ENCODE measurements at regions not wholly inside any gene's neighbourhood (a gene's known extent, or its start where the extent isn't known, plus 50 kb on each side); places are given as distances from the start of the nearest gene placed in this dataset.

DNA sequence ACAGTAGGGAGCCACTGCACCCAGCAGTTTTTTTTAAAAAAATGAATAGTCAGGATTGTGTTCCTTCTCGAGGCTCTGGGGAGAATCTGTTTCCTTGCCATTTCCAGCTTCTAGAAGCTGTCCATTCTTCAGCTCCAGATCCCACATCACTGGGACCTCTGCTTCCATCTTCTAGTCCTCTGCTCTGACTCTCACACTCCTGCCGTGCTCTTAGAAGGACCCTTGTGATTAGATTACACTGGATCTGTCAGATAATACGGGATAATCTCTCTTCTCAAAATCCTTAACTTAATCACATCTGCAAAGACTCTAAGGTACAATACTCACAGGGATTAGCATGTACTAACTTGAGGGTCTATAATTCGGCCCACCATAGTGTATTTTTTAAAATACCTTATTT lies 158.9 kb upstream of the SP4 start:
- no peak for DNase-seq (ENCODE audit: low read depth)
- TF ChIP-seq, protein P1, sequence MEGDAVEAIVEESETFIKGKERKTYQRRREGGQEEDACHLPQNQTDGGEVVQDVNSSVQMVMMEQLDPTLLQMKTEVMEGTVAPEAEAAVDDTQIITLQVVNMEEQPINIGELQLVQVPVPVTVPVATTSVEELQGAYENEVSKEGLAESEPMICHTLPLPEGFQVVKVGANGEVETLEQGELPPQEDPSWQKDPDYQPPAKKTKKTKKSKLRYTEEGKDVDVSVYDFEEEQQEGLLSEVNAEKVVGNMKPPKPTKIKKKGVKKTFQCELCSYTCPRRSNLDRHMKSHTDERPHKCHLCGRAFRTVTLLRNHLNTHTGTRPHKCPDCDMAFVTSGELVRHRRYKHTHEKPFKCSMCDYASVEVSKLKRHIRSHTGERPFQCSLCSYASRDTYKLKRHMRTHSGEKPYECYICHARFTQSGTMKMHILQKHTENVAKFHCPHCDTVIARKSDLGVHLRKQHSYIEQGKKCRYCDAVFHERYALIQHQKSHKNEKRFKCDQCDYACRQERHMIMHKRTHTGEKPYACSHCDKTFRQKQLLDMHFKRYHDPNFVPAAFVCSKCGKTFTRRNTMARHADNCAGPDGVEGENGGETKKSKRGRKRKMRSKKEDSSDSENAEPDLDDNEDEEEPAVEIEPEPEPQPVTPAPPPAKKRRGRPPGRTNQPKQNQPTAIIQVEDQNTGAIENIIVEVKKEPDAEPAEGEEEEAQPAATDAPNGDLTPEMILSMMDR (IDR thresholded peaks at IDR 0.05; ENCODE audit: control insufficient read depth, insufficient read depth, low read depth, low read length, missing control alignments) = no peak
- no peak overlapping the region for H3K4me3 ChIP-seq (ENCODE audit: control insufficient read depth, low read depth, low read length)

DNA sequence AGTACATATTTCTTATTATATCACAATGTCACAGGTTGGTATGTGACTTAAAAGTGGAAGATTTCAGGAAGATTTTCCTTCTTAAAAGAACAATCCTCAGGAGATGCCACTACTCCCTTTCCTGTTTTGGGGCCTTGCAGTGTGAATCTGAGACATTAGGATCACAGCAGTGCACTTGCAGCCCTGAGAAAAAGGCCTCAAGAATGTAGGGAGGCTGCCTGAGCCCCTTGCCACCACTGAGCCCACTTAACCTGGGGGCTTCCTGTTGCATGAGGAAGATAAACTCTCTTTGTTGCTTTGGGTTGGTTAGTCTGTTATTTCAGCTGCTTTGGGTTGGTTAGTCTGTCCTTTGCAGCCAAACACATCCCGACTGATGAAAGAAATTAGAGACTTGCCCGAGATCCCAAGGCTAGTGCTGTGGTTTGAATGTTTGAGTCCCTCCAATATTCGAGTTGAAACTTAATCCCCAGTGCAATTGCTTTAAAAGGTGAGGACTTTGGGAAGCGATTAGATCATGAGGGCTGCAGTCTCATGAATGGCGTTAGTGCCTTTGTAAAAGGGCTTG lies 151.3 kb upstream of the SP4 start:
- no peak overlapping the region for H3K4me3 ChIP-seq (ENCODE audit: control insufficient read depth, low read depth, low read length)
- TF ChIP-seq, protein P1 (IDR thresholded peaks at IDR 0.05; ENCODE audit: control insufficient read depth, insufficient read depth, low read depth, low read length, missing control alignments) = no peak
- no peak for DNase-seq (ENCODE audit: low read depth)

DNA sequence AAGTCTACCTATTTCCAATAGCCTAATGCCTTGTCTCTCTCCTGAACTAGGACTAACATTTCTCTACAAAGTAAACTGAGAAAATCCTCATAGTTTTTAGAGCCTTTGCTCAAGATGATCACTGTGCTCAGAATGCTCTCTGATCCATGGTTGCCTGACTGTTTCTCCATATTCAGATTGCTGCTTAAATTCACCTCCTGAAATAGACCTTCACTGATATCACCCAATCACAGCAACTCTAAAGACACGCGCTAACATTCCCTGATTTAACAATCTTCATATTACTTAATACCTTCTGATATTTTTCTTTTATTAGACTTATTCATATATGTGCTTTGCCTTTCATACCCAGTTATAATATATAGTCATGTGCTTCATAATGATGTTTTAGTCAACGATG lies 148.9 kb upstream of the SP4 start:
- no peak for DNase-seq (ENCODE audit: low read depth)
- TF ChIP-seq, protein P1 (IDR thresholded peaks at IDR 0.05; ENCODE audit: control insufficient read depth, insufficient read depth, low read depth, low read length, missing control alignments) = no peak
- H3K4me3 ChIP-seq (ENCODE audit: control insufficient read depth, low read depth, low read length) = no peak overlapping the region

DNA sequence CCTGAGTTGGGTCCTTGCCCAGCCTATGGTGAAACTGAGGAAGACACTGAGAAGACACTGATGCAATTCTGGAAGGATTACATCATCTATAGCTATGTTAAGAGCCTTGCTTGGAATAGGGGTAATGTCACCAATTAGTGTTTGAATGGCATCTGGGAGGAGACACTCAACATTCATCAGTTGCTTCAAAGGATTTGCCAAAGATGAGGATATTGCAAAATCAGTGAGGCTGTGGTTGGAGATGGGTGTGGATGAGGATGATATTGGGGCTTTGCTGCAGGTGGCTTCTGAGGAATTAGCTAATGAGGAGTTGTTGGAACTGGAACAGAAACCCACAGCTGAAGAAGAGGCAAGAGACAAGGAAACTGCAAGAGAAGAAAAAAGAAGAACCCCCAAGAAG lies 146.7 kb upstream of the SP4 start:
- TF ChIP-seq, protein P1 (IDR thresholded peaks at IDR 0.05; ENCODE audit: control insufficient read depth, insufficient read depth, low read depth, low read length, missing control alignments) = no peak
- DNase-seq (ENCODE audit: low read depth) = no peak

DNA sequence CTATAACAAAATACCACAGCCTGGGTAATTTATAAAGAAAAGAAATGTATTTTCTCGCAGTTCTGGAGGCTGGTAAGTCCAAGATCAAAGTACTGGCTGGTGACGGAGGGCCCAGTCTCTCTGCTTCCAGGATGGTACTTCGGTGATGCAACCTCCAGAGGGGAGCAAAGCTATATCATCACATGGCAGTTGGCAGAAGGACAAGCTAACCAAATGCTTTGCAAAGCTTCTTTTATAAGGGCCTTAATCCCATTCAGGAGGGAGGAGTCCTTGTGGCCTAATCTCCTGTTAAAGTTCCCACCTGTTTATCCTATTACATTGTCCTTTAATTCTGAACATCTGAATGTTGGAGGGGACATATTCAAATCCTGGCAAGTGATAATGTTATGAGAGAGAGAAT lies 134.1 kb upstream of the SP4 start:
- no peak overlapping the region for H3K4me3 ChIP-seq (ENCODE audit: control insufficient read depth, low read depth, low read length)
- TF ChIP-seq, protein P1 (IDR thresholded peaks at IDR 0.05; ENCODE audit: control insufficient read depth, insufficient read depth, low read depth, low read length, missing control alignments) = no peak
- no peak for DNase-seq (ENCODE audit: low read depth)

More for the DNA sequence above, 146.7 kb upstream of the SP4 start:
- H3K4me3 ChIP-seq (ENCODE audit: control insufficient read depth, low read depth, low read length) = no peak overlapping the region

DNA sequence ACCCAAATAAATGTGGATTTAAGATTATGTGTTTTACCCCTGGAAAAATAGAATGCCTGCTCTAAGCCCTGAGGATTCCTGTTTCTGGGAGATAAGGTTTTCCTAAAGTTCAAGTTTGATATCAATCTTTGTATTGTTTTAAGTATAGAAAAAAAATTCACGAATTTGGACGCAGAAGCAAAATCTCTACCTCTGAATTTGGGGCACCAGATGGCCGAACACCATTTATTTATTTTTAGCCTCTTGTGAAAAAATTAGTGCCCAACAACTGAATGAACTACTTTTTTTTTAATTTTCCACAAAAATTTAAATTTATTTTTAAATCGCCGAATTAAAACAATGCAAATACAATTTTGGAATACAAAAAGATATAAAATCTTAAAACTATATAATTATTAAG lies 128.1 kb upstream of the SP4 start:
- TF ChIP-seq, protein P1 (IDR thresholded peaks at IDR 0.05; ENCODE audit: control insufficient read depth, insufficient read depth, low read depth, low read length, missing control alignments) = no peak
- no peak for DNase-seq (ENCODE audit: low read depth)
- H3K4me3 ChIP-seq (ENCODE audit: control insufficient read depth, low read depth, low read length) = no peak overlapping the region

DNA sequence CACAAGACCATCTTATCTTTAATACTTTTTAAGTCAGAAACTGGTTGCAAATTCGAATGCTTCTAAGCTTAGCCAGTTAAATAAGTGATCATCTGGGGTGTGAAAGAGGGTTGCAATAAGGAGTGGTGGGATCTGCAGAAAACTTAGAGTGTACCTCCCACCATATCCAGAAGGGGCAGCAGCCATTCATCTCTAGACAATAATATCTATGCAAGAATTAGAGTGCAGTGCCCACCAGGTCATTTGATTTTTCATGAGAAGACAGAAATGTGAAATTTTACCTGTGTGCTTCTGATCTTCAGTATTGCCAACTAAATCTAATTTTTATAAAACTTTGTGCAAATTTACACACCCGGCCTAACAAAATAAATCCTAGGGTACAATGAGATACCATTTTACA lies 127.2 kb upstream of the SP4 start:
- TF ChIP-seq, protein P1 (IDR thresholded peaks at IDR 0.05; ENCODE audit: control insufficient read depth, insufficient read depth, low read depth, low read length, missing control alignments) = no peak
- DNase-seq (ENCODE audit: low read depth) = no peak
- no peak overlapping the region for H3K4me3 ChIP-seq (ENCODE audit: control insufficient read depth, low read depth, low read length)
